Esophagus muscularis mucosa (tissue), 4 donors: ENCODE measurements at regions not wholly inside any gene's neighbourhood (a gene's known extent, or its start where the extent isn't known, plus 50 kb on each side); places are given as distances from the start of the nearest gene placed in this dataset.

Experiments
- DNase-seq: peaks from one replicate; pipeline ENCODE4 v3.0.0-alpha.2; 2017; ENCODE audit errors: extremely low spot score
- H3K27ac ChIP-seq, 4 donors: fragments of 200-600 bp; sonication (generic); replicated peaks in 1 of 4; 1 replicate in 3 of 4; 2 replicates in 1 of 4; pipeline ENCODE4 v1.5.1; 2016 to 2019; ENCODE audit warnings: mild to moderate bottlenecking in 1 of 4
- H3K27me3 ChIP-seq, 4 donors: fragments of 200-600 bp; sonication (generic); one replicate each; pipeline versions ENCODE4 v1.5.1 to v1.6.0; 2016 to 2019
- H3K36me3 ChIP-seq, 4 donors: fragments of 200-600 bp; sonication (generic); one replicate each; pipeline ENCODE4 v1.5.1; 2016 to 2019
- H3K4me1 ChIP-seq, 4 donors: fragments of 200-600 bp; sonication (generic); one replicate each; pipeline ENCODE4 v1.5.1; 2016 to 2019
- H3K4me3 ChIP-seq, 4 donors: fragments of 200-600 bp; sonication (generic); 1 replicate in 2 of 4; 2 replicates in 2 of 4; pipeline ENCODE4 v1.5.1; 2016 to 2019; ENCODE audit warnings: mild to moderate bottlenecking in 4 of 4, moderate library complexity in 1 of 4
- H3K9me3 ChIP-seq, 4 donors: fragments of 200-600 bp; sonication (generic); 1 replicate in 3 of 4; 2 replicates in 1 of 4; pipeline ENCODE4 v1.5.1; 2016 to 2019
- CTCF ChIP-seq, 3 experiments: fragments of 200-600 bp in 2 of 3; fragments of 450-650 bp in 1 of 3; sonication (generic) in 2 of 3; IDR thresholded peaks; one replicate each; pipeline ENCODE4 v1.5.1; 2017 to 2019; ENCODE audit warnings: antibody characterized with exemption in 3 of 3, mild to moderate bottlenecking in 2 of 3, moderate library complexity in 1 of 3
- EP300 ChIP-seq: sonication (generic); formaldehyde crosslinking; IDR thresholded peaks from one replicate; pipeline ENCODE4 v1.6.1; 2017; ENCODE audit warnings: antibody characterized with exemption
- POLR2A ChIP-seq: fragments of 450-650 bp; IDR thresholded peaks from one replicate; pipeline ENCODE4 v1.6.1; 2017; ENCODE audit warnings: antibody characterized with exemption, moderate library complexity, mild to moderate bottlenecking, low read depth
- POLR2AphosphoS5 ChIP-seq, 2 donors: sonication (generic); formaldehyde crosslinking; IDR thresholded peaks; one replicate each; pipeline ENCODE4 v1.6.1; 2017; ENCODE audit warnings: antibody characterized with exemption in 2 of 2
- WGBS: methylation state at CpG from one replicate; pipeline ENCODE4 v1.1.5; 2018; 5-methylcytosine and 5-hydroxymethylcytosine counted together
- intact Hi-C: fragments of 100-400 bp; cut with DNase I; formaldehyde crosslinking; loops from one replicate; pipeline ENCODE4 v1.15.1; 2023

GRCh38 chr7:63045575-63045974 lies 953.1 kb upstream of the ZNF722 start:
- TF ChIP-seq EP300 = no peak
- TF ChIP-seq POLR2AphosphoS5 (IDR thresholded peaks at IDR 0.05) = no peak
- TF ChIP-seq POLR2A = no peak
- no peak for TF ChIP-seq CTCF (IDR thresholded peaks at IDR 0.05)
- intact Hi-C loops = no loop called here
- no peak overlapping the region for H3K4me3 ChIP-seq
- H3K27me3 ChIP-seq = no peaks in the 10 kb centered on the region
- 37% methylated on average over 2 of the region's 2 CpGs for WGBS
- H3K9me3 ChIP-seq = peaks cover 0 to 10% (median 2%) of the 10 kb centered on the region in 4 donors
- no peaks in the 10 kb centered on the region for H3K36me3 ChIP-seq
- DNase-seq = no peak
- H3K27ac ChIP-seq = no peak overlapping the region
- H3K4me1 ChIP-seq = no peaks in the 10 kb centered on the region

- Histone ChIP-seq H3K27me3 (no peaks in the 10 kb centered on the region), H3K9me3 (peaks cover 0 to 10% (median 2%) of the 10 kb centered on the region in 4 donors), H3K27ac (no peak overlapping the region), H3K4me1 (no peaks in the 10 kb centered on the region), H3K36me3 (no peaks in the 10 kb centered on the region), H3K4me3 (no peak overlapping the region)
- no peak for TF ChIP-seq POLR2AphosphoS5 (IDR thresholded peaks at IDR 0.05)
- DNase-seq = no peak
- WGBS = 72% methylated on average over 3 of the region's 3 CpGs
- intact Hi-C loops = no loop called here
Measured at GRCh38 chr7:63046612-63047011, 952.0 kb upstream of the ZNF722 start.

- no peak overlapping the region for H3K4me3 ChIP-seq
- intact Hi-C loops = no loop called here
- WGBS = 82% methylated on average over 4 of the region's 4 CpGs
- no peaks in the 10 kb centered on the region for H3K4me1 ChIP-seq
- peaks cover 0 to 10% (median 2%) of the 10 kb centered on the region in 4 donors for H3K9me3 ChIP-seq
- H3K36me3 ChIP-seq = no peaks in the 10 kb centered on the region
- H3K27ac ChIP-seq = no peak overlapping the region
- DNase-seq = no peak
- no peaks in the 10 kb centered on the region for H3K27me3 ChIP-seq
- TF ChIP-seq EP300 (no peak), CTCF (IDR thresholded peaks at IDR 0.05) (no peak), POLR2AphosphoS5 (IDR thresholded peaks at IDR 0.05) (no peak), POLR2A (no peak)
Measured at GRCh38 chr7:63047061-63047460, 951.6 kb upstream of the ZNF722 start.

- no peak overlapping the region for H3K27ac ChIP-seq
- DNase-seq = no peak
- H3K4me3 ChIP-seq = no peak overlapping the region
- intact Hi-C loops = no loop called here
- H3K4me1 ChIP-seq = no peaks in the 10 kb centered on the region
- H3K27me3 ChIP-seq = no peaks in the 10 kb centered on the region
- peaks cover 0 to 13% (median 2%) of the 10 kb centered on the region in 4 donors for H3K9me3 ChIP-seq
- H3K36me3 ChIP-seq = no peaks in the 10 kb centered on the region
- TF ChIP-seq POLR2AphosphoS5 (IDR thresholded peaks at IDR 0.05) (no peak), CTCF (IDR thresholded peaks at IDR 0.05) (no peak), EP300 (no peak), POLR2A (no peak)
- 72% methylated on average over 3 of the region's 3 CpGs for WGBS
Measured at GRCh38 chr7:63047546-63047945, 951.1 kb upstream of the ZNF722 start.

GRCh38 chr7:63054191-63054661 lies 944.4 kb upstream of the ZNF722 start:
- Histone ChIP-seq H3K27me3 (peaks cover 0 to 3% (median 0%) of the 10 kb centered on the region in 4 donors), H3K9me3 (peaks cover 0 to 30% (median 8%) of the 10 kb centered on the region in 4 donors), H3K4me1 (no peaks in the 10 kb centered on the region), H3K27ac (no peak overlapping the region), H3K4me3 (no peak overlapping the region), H3K36me3 (no peaks in the 10 kb centered on the region)
- no peak for DNase-seq
- no peak for TF ChIP-seq EP300
- TF ChIP-seq POLR2A = no peak
- TF ChIP-seq POLR2AphosphoS5 (IDR thresholded peaks at IDR 0.05) = no peak
- no peak for TF ChIP-seq CTCF (IDR thresholded peaks at IDR 0.05)
- intact Hi-C loops = no loop called here
- 63% methylated on average over 14 of the region's 45 CpGs for WGBS
